Ishikawa (cell line): ENCODE measurements at regions not wholly inside any gene's neighbourhood (a gene's known extent, or its start where the extent isn't known, plus 50 kb on each side); places are given as distances from the start of the nearest gene placed in this dataset.

ENCODE experiments used
- EP300 ChIP-seq: IDR thresholded peaks from 2 replicates; pipeline ENCODE4 v1.6.1; 2012; ENCODE audit warnings: borderline replicate concordance
- RAD21 ChIP-seq: IDR thresholded peaks from 2 replicates; pipeline ENCODE4 v1.6.1; 2012; ENCODE audit warnings: low read depth
- USF1 ChIP-seq: IDR thresholded peaks from 2 replicates; pipeline ENCODE4 v1.6.1; 2012
- ZBTB7A ChIP-seq: IDR thresholded peaks from 2 replicates; pipeline ENCODE4 v1.6.1; 2012; ENCODE audit warnings: low read depth

GRCh38 chr14:53858345-53858684 lies 98.3 kb downstream of the BMP4 start:
- TF ChIP-seq RAD21: no peak
- TF ChIP-seq ZBTB7A: no peak
- no peak for TF ChIP-seq EP300
- TF ChIP-seq USF1: no peak
